ENCODE measurements at regions not wholly inside any gene's neighbourhood (a gene's known extent, or its start where the extent isn't known, plus 50 kb on each side); places are given as distances from the start of the nearest gene placed in this dataset.

DNA sequence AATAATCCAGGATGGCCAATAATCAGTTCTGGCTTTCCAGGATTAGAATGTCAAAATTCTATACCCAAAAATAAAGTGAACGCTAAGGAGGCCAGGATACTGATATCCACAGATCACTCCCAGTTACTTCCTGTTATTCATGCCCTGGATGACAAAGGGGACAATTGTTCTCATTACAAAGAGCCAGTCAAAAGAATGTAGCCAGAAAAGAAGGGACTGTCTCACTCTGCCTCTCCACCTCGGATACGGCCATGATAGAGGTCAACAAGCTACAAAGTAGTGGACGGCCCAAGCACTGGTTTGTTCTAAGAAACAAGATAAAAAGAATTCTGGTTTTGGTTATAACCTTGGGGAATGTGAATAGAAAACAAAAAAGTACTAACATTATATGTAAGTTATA lies 116.1 kb upstream of the ATF7IP start (continued):
- TF ChIP-seq, protein P1, sequence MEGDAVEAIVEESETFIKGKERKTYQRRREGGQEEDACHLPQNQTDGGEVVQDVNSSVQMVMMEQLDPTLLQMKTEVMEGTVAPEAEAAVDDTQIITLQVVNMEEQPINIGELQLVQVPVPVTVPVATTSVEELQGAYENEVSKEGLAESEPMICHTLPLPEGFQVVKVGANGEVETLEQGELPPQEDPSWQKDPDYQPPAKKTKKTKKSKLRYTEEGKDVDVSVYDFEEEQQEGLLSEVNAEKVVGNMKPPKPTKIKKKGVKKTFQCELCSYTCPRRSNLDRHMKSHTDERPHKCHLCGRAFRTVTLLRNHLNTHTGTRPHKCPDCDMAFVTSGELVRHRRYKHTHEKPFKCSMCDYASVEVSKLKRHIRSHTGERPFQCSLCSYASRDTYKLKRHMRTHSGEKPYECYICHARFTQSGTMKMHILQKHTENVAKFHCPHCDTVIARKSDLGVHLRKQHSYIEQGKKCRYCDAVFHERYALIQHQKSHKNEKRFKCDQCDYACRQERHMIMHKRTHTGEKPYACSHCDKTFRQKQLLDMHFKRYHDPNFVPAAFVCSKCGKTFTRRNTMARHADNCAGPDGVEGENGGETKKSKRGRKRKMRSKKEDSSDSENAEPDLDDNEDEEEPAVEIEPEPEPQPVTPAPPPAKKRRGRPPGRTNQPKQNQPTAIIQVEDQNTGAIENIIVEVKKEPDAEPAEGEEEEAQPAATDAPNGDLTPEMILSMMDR (CRISPR knock-in tag; IDR thresholded peaks at IDR 0.05): no peak
- no peak for TF ChIP-seq ZNF652 (CRISPR knock-in tag; IDR thresholded peaks at IDR 0.05; ENCODE audit: borderline replicate concordance, low read depth)
- TF ChIP-seq JARID2 (CRISPR knock-in tag; IDR thresholded peaks at IDR 0.05; ENCODE audit: insufficient replicate concordance): no peak
- TF ChIP-seq POLR2G (IDR thresholded peaks at IDR 0.05; ENCODE audit: low read depth, low read length): no peak

DNA sequence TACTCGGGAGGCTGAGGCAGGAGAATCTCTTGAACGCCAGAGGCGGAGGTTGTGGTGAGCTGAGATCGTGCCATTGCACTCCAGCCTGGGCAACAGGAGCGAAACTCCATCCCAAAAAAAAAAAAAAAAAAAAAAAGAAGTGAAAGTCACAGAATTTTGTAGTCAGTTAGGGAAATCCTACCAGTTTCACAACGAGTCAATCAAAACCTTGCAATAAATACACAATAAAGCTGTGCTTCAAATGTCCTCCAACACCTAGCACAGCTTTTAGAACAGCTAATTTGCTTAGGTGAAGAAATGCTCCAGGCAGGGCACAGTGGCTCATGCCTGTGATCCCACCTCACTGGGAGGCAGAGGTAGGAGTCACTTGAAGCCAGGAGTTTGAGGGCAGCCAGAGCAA lies 112.8 kb upstream of the ATF7IP start:
- FAIRE-seq (no peak), DNase-seq (ENCODE audit: low spot score) (no peak), ATAC-seq (no peak)
- Histone ChIP-seq H3K27me3 (ENCODE audit: control insufficient read depth in 1 of 2, insufficient read depth in 2 of 2, low read length in 2 of 2) (no peaks in the 10 kb centered on the region), H3K27ac (ENCODE audit: extremely low read length, insufficient read depth, low read length) (no peak overlapping the region), H3K9me3 (ENCODE audit: low read length) (no peaks in the 10 kb centered on the region), H3K9ac (ENCODE audit: insufficient read depth, low read depth, low read length) (no peak overlapping the region), H3K4me3 (replicated peaks in 1 of 3; ENCODE audit: insufficient read depth in 1 of 3, low read depth in 2 of 3, low read length in 3 of 3) (no peak overlapping the region), H3K4me1 (ENCODE audit: insufficient read depth, low read length) (peaks cover 33% of the 10 kb centered on the region), H4K20me1 (ENCODE audit: insufficient read depth, low read length) (no peaks in the 10 kb centered on the region), H2AFZ (ENCODE audit: low read length) (no peak overlapping the region), H3K36me3 (replicated peaks in 1 of 2; ENCODE audit: control insufficient read depth in 1 of 2, insufficient read depth in 2 of 2, low read length in 2 of 2) (no peaks in the 10 kb centered on the region), H3K4me2 (ENCODE audit: low read depth, low read length) (no peak overlapping the region), H3K79me2 (ENCODE audit: insufficient read depth, low read length) (no peaks in the 10 kb centered on the region)
- TF ChIP-seq TAF15 (IDR thresholded peaks at IDR 0.05; ENCODE audit: low read depth, low read length, poor library complexity, severe bottlenecking) (no peak), HES4 (CRISPR knock-in tag; IDR thresholded peaks at IDR 0.05; ENCODE audit: borderline replicate concordance) (no peak), ZNF7 (CRISPR knock-in tag; IDR thresholded peaks at IDR 0.05) (no peak), IKZF4 (CRISPR knock-in tag; IDR thresholded peaks at IDR 0.05; ENCODE audit: borderline replicate concordance, low read depth, not compliant biosample characterization) (no peak), ZNF713 (CRISPR knock-in tag; IDR thresholded peaks at IDR 0.05) (no peak), CEBPG (CRISPR knock-in tag; IDR thresholded peaks at IDR 0.05) (no peak), ZNF329 (CRISPR knock-in tag; IDR thresholded peaks at IDR 0.05; ENCODE audit: low read depth) (no peak), MTA3 (CRISPR knock-in tag; IDR thresholded peaks at IDR 0.05) (no peak), GATAD1 (CRISPR knock-in tag; IDR thresholded peaks at IDR 0.05) (no peak), ZNF20 (CRISPR knock-in tag; IDR thresholded peaks at IDR 0.05) (no peak)
- intact Hi-C loops (cut with micrococcal nuclease; ENCODE audit: unreplicated experiment): no loop called here
- BruUV-seq (replicated peaks): no TSS peak
- 56% methylated on average over 6 of the region's 6 CpGs for WGBS (ENCODE audit: low lambda C conversion rate)
- CTCF ChIA-PET (ENCODE audit: low intra/inter-chr PET ratio, low total read pairs): no interaction called here
- POLR2A ChIA-PET: no interaction called here
- in situ Hi-C loops (cut with HindIII; ENCODE audit: extremely low pct_ligation_motif_present, low pct_unique_long_range_greater_than_20kb): no loop called here

Measured in HepG2 (cell line).